HG03139 (cell line): ENCODE measurements at regions not wholly inside any gene's neighbourhood (a gene's known extent, or its start where the extent isn't known, plus 50 kb on each side); places are given as distances from the start of the nearest gene placed in this dataset.

Experiments
- ATAC-seq: cut with Tn5 transposase; IDR thresholded peaks from one replicate; pipeline ENCODE4 v1.9.1; 2021; ENCODE audit not compliant: unreplicated experiment

DNA sequence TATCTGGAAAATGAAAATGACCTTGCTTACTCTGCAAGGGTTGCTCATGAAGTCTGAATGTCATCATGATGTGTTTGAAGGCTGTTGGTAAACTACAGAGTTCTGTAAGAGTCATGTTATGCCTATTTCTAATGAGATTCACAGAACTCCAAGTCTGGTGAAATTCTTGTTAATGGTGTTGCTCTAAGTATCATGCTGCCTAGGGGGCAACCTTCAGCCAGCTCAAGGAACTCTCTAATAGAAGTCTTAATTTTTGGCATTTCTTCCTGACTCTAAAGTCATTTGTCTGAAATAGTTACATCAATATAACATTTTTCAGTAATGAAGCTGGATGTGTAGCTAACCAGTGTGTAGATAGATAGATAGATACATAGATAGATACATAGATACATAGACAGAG is 302.8 kb downstream of the FAT3 start:
- no peak for ATAC-seq

DNA sequence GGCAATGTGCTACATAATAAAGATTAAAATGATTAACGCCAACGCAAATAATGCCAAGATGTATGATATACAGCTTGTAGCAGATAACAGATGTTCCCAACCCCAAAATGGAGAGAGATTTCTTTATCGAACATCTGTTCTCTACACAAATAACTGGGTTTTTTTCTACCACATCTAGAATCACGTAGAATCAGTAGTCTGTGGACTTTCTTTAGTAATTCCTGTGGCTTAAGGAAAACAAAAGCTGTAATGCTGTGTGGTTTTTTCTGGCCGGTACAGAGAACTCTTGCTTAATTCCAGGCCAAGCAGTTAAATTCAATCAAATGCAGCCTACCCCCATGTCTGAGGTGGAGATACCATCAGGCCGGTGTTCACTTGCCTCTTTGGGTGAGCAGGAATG is 303.4 kb downstream of the FAT3 start:
- ATAC-seq, result no peak

DNA sequence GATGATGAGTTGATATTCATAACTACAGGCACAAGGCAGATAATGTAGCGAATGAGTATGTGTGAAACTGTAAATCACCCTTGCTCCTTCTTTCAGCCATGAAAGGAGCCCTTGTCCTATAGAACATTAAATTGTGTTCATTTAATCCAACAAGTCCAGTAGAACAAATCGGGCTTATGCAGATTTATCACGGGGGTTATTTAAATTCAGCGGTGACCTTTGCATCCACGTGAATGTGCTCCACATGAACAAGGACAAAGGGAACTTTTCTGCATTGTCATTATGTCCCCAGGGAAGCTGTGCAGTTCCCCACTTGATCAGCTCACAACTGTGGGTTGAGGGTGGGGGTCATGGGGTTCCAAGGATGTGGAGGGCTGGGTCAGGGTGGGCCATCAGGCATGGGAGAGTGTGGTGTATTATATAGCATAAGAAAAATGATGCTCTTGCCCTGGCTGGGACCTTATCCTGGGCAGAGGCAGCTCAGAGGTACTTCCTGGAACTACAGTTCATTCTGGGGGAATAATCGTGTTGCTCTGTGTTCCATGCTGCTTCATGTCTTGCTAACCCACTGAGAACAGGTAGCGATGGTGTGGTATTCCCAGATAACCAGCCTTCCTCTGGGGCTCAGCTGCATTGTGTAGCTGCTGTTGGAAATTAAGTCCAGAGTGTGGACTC is 306.6 kb downstream of the FAT3 start:
- no peak for ATAC-seq

DNA sequence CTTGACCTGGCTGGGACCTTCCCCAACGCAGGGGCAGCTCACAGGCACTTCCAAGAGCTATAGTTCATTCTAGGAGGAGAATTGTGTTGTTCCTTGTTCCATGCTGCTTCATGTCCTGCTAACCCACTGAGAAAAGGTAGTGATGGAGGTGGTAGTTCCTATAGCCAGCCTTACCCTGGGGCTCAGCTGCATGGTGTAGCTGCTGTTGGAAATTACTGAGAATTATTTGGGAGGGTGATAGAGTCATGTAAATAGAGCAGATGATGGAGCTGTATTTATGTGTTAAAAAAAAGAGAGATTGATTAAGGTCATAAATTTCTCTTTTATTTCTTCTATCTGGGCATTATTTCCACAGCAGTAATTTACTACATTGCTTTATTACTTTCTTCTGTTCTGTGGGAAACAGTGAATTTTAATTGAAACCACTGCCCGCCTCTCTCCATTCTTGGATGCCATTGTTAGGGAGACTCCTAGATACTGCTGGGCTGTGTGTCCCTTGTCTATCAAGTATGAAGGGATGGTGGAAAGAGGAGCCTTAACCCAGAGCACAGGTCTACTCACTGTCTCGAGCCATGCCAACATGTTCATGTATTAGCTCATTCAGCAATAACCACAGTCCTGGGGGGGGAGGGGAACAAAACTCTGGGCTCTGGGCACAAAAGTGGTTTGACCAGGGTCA is 309.2 kb downstream of the FAT3 start:
- no peak for ATAC-seq

DNA sequence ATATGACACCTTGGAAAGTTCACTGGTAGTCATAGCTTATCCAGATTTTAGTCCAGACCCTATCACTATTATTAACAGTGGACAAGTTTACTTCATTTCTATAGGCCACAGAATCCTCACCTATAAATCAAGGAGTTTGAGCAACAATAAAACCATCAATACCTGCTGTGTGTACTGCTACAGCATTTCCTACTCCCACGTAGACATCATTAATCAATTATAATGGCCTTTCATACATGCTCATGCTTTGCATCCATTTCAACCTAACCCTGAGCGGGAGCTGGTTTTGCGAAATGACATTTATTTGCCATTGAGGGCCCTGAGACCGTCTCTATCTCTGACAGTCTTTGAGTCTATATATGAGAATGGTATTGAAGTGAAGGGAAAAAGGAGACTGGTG is 312.3 kb downstream of the FAT3 start:
- no peak for ATAC-seq

DNA sequence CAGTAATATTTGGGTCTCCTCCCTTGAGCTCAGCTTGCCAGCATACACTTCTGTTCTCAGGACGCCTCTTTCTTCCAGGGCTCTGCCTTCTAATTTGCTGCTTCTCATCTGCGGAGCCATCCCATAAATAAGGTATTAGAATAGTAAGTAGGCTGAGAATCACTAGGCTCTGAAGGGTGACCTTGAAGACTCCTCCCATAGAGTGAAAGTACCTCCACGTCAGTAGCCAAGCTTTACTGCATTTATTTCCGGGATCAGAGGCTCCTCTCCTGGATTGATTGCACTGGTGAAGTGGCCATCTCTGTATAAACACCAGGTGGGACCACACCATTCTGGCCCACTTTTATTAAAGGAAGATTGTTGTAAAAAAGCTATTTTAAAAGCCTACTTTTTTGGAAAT is 315.5 kb downstream of the FAT3 start:
- no peak for ATAC-seq

DNA sequence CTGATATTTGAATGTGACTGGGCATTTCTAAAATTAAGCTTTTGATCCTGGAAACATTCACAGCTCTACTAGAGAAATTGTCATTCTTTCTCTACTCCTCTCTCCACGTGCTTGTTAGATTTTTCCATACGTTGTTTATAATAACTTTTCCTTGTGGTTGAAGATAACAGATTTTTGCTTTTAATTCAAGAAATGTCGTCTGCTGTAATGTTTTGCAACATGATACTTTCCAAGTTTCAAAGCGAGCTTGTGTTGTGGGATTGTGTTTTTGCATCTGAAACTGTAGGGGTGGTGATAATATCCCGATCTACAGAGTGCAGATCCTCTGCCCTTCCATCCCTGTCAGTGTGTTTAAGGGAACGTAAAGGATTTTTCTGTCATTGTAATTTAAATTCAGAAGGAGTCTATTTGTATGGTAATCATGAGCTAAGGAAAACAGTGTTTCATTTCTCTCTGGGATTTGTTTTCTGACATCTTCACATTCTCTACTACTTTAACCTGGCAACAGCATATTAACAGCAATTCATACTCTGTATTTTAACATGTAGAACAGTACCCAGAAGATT is 321.4 kb downstream of the FAT3 start:
- no peak for ATAC-seq

DNA sequence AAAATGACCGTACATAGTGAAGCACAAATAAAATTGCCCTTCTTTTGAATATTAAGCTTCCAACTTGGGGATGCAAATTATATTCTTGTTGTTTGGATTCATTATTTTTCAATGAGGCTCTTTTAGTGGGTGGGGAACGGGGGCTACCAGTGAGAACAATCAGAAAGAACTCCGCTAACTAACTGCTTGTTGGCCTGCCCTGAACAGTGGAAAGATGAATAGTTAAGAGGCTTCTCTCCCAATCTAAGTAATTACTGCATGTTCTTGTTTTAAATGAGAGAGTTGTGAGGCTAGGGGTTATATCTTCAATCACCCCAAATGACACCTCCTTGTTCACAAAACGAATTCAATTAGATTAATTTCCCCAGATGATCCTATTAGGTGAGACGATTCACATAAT is 322.0 kb downstream of the FAT3 start:
- no peak for ATAC-seq

DNA sequence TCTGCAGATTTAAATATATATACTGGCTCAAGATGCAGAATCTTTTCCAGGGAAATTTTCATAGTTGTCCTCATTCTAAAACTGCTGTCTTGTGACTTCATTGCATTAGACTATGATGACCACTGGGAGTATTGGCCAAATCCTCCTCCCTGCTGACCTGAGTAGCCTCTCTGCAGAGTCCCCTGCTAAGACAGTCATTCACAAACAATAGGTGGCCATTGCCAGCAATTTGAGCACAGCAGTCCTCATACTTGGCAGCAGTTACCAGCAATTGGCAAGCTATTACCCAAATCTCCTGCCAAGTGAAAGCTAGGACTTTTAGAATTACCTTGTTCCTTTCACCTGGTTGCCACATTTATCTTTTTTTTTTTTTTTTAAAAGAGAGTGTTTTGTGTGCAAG is 325.8 kb downstream of the FAT3 start:
- no peak for ATAC-seq

DNA sequence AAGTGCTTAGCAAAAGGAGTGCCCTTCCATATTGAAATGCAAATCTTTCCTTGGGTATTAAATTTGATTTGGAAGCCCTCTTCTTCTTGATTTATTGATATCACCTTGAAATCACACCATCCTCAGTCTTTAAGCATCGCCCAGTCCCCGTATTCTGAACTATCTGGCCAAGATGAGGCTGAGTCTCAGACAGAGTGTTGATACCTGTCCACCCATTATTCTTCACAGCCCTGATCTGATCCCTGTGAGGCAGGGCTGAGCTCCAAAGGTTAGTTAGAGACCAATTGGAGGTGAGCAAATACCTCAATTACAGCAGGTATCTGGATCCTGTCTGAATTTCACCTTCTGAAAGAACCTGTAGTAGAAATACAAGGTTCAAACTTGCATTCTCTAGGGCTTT is 326.3 kb downstream of the FAT3 start:
- no peak for ATAC-seq

DNA sequence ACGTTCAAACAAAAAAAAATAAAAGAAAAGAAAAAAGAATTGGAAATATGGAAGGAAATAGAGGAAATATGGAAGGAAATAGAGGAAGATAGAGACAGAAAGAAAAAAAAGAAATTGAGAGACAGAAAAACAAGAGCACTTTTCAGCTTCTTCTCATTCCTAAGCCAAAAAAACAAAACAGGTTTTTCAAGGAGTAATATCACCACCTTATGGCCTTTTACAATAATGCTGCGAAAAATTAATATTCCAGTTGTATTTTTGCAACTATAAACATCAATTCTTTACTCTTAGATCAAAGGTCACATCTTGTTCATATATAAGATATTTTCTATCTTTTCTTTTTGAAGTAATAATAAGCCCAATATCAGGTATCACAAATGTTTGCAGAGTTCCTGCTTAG is 328.3 kb downstream of the FAT3 start:
- ATAC-seq, result no peak

DNA sequence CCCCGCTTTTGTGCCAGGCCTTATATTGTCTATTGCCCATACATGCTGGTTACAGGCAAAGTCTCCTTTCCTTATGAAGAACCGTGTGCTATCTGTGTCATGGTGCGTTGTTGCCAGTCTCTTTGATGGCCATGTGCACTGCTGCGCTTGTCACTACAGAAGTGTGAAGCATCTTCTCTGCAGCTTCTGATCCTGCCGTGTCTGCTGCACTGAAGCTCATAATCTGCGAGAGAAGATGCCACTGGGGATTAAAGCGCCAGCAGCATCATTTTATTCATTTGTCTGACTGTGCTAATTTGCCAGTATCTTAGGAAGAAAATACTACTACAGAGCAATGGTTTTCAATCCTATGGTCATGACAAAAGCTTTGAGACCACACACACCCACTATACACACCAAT is 330.1 kb downstream of the FAT3 start:
- ATAC-seq, result no peak

DNA sequence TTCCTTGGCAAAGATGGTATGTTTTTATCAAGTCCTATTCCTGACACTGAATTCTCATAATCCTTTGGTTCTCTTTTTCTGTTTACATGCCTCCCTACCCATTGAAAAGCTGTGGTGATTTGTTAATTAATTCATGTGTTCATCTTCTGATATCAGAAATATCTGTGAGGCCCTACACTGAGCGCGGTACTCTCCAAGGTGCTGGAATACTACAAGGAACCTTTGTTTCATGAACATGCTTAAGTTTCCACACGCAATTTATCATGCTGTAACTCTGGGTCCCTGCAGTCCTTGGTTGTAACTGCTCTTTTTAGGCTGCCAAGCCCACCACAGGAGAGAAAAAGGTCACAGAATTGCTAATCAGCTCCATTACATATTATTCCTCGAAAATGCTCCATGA is 331.8 kb downstream of the FAT3 start:
- no peak for ATAC-seq

DNA sequence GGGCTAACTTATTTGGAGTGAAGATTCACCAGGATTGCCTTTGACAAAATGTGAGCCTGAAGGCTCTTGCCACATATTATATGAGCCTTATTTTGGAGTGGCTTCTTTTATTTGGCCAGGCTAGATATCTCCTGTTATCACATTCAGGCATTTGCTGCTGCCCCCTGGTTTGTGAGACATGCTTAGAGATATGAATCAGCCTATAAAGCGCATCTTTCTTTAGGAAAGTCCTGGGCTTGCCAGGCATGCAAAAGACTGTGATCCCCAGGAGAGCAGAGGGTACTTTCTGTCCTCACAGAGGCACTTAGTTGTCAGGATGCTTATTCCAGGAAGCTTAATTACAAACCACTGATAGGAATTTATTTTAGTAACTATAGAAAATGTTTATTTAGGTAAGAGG is 333.3 kb downstream of the FAT3 start:
- no peak for ATAC-seq

DNA sequence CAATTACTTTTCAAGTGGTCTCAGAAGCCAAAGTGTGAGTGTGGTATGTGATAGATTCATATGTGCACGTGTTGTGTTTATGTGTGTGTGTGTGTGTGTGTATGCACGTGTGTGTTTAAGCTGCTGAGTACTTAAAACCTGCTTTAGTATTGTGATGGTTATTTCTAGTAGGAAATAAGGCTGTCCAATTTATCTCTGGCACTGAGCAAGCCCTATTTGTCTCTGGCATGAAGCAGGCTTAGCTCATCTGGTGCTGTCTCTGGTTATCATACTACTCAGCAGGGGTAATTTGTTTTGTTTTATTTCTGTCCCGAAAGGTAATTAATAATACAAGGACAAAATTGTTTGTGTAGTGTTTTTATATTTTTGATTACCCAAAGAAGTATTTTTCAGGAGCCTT is 333.7 kb downstream of the FAT3 start:
- ATAC-seq, result no peak

DNA sequence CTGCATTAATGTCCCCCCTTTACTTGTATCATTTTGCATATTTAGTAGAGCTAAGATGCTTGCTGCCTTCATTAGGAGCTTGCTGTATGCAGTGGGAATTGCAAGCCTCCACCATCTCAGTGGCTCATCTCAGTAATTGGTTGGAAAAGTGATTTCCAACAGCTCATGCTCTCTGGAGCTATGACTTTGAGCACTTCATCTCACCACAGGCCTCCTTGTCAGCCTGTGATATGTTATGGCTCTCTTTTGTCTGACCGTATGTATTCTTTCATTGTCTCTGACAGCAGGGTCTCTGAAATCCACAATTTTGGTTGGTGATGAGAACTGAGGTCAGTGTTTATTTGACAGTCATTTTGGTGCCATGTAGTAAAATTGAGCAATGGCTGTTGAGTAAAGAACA is 345.1 kb downstream of the FAT3 start:
- ATAC-seq, result no peak

DNA sequence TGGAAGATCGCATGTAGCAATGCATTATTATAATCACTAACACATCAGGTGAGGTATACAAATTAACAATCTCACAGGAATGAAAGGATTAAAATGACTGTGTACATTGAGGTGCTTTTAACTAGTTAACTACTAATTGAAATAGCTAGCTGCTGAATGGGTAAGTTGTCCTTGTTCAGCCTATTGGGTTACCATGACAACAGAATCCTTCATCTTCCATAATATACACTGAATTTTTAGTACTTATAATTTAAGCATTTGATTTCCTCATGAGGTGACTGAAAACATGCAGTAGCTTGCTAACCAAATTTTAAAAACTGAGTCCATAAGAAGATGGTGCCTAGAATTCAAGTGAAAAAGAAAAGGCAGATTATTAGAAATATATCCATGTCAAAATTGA is 347.9 kb downstream of the FAT3 start:
- ATAC-seq, result no peak

DNA sequence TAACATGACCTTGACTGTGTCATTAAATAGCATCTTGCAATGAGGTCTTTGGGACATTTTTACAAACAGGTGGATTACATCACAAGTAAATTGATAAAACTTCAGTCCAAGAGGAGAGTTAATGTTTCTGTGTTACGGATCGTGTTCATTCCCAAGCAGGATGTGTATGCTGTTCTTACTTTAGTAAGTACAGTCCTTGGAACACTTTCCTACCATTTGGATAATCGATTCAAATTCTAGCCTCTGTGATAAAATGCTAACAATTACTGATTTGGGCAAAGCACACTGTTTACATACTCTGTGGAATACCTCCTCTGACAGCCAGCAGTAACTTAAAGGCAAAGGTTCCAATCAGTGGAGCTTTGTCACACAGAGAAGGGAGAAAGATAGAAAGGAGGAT is 351.7 kb downstream of the FAT3 start:
- ATAC-seq, result no peak

DNA sequence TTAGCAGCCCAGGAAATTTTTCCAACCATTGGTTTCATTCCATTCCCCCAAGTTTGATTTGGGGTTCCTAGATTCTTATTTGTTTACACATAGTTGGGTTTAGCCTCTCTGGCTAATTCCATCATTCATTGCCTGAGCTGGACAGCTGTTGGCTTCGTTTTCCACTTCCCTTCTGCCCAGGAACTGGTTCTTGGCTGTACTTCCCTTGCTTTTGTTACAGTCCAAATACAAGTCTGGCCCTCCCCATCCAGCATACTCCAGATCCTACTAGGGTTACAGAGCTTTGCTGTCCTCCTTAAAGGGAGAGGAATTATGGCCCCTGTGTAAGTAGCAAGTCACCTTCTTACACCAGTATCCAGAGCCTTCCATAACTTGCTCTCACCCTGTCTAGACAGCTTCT is 356.3 kb downstream of the FAT3 start:
- ATAC-seq, result no peak

DNA sequence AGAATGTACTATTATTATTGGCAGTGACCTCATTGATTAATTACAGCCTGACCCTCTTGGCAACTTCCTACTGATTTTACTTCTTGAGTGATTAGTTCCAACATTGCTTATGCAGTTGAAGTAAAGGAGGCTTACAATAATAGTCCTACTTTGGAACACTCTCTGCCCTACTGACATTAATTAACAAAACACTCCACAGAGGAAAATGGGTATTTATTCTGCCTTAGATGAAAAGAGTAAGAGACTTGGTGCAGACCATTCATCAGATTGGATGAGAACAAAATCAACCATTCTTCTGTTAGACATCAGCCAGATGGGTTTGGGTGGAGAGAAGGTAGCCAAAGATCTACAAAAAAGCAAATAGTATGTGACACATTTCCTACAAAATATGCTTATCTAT is 363.8 kb downstream of the FAT3 start:
- ATAC-seq, result no peak

DNA sequence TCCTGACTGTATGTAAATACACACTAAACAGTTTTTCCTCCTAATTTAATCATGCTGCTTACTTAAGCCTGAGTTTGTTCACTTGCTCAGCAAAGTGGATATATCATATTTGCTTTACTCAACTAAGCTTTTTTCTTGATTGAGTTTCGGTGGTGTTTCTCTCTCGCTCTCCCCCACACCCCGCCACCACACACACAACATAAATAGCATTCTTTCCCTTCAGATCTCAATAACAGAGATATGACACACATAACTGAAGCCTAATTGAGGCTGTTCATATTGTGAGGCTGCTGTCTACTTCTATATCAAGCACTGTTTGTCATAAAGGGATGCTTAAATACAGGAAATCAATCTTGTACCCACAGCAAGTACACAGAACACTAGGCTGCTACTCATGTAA is 364.9 kb downstream of the FAT3 start:
- no peak for ATAC-seq

DNA sequence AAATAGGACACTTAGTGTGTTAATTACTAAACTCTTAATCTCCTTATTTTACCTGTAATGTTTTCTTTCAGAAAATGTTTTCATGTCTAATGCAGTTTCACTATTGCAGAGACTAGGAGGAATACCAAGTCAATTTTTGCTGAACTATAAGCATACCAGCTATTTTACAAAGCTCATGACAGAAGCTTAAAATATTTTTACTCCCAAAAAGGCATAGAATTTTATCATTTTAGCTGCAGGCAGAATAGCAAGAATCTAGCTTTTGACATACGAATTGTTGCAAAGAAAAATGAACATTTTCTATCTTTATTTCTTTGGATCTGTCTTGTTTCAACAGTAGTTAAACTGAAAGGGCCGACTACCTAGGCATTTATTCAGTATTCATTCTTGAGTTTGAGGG is 366.9 kb downstream of the FAT3 start:
- no peak for ATAC-seq

DNA sequence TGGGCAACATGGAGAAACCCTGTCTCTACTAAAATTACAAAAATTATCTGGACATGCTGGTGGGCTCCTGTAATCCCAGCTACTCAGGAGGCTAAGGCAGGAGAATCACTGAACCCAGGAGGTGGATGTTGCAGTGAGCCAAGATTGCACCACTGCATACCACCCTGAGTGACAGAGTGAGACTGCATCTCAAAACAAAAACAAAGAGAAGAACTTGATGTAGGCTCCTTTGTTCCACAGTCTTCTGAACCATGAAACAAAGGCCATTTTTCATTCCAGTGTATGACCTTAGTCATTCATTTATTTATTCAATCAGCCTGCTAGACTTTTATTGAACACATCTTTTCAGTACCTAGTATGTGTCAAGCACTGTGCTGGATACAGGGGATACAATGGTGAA is 369.6 kb downstream of the FAT3 start:
- no peak for ATAC-seq
